PC-3 (cell line): ENCODE measurements at regions not wholly inside any gene's neighbourhood (a gene's known extent, or its start where the extent isn't known, plus 50 kb on each side); places are given as distances from the start of the nearest gene placed in this dataset.

Source experiments
- EZH2 ChIP-seq: fragments of 300-600 bp; sonication (generic); IDR thresholded peaks from one replicate; pipeline ENCODE4 v1.6.1; 2017; ENCODE audit warnings: antibody characterized with exemption, mild to moderate bottlenecking, low read length; ENCODE audit not compliant: unreplicated experiment
- TF ChIP-seq, protein P1 (sequence below): fragments of 300-600 bp; sonication (generic); conservative IDR thresholded peaks from 2 replicates; pipeline ENCODE4 v1.5.1; 2017; ENCODE audit warnings: antibody characterized with exemption, low read depth, mild to moderate bottlenecking, low read length

DNA sequence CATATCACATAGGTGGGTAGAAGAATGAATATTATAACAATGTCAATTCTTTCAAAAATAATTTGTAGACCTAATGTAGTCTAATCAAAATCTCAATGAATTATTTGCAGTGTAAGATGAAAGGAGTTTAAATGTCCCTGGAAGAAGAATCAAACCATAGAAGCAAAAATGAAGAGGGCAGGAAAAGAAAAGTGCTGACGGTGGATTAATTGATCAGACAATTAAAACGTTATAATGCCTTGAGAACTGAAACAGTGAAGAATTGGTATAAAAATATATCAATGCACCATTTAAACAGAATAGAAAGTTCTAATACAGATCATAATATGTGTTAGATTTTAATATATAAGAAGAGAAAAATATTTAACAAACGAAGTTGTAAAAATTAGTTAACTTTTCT is 109.8 kb downstream of the TYW3 start:
- TF ChIP-seq, protein P1, sequence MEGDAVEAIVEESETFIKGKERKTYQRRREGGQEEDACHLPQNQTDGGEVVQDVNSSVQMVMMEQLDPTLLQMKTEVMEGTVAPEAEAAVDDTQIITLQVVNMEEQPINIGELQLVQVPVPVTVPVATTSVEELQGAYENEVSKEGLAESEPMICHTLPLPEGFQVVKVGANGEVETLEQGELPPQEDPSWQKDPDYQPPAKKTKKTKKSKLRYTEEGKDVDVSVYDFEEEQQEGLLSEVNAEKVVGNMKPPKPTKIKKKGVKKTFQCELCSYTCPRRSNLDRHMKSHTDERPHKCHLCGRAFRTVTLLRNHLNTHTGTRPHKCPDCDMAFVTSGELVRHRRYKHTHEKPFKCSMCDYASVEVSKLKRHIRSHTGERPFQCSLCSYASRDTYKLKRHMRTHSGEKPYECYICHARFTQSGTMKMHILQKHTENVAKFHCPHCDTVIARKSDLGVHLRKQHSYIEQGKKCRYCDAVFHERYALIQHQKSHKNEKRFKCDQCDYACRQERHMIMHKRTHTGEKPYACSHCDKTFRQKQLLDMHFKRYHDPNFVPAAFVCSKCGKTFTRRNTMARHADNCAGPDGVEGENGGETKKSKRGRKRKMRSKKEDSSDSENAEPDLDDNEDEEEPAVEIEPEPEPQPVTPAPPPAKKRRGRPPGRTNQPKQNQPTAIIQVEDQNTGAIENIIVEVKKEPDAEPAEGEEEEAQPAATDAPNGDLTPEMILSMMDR, result no peak
- TF ChIP-seq EZH2, result no peak
